BLaER1 treated with 17β-estradiol and CSF1 and Interleukin-3, amounts not matched to agents 10 nM and 100 nM (cell line): ENCODE measurements at regions not wholly inside any gene's neighbourhood (a gene's known extent, or its start where the extent isn't known, plus 50 kb on each side); places are given as distances from the start of the nearest gene placed in this dataset.

Experiments
- H3K27ac ChIP-seq, 11 experiments: shearing (Covaris generic); formaldehyde crosslinking; 2 replicates each; pipeline ENCODE4 v1.8.1; 2022
- H3K27me3 ChIP-seq, 11 experiments: shearing (Covaris generic); formaldehyde crosslinking; 2 replicates each; pipeline ENCODE4 v1.8.1; 2022
- H3K36me3 ChIP-seq, 11 experiments: shearing (Covaris generic); formaldehyde crosslinking; 2 replicates each; pipeline ENCODE4 v1.8.1; 2022
- H3K4me1 ChIP-seq, 10 experiments: shearing (Covaris generic); formaldehyde crosslinking; 2 replicates each; pipeline ENCODE4 v1.8.1; 2022
- H3K4me2 ChIP-seq, 11 experiments: shearing (Covaris generic); formaldehyde crosslinking; 2 replicates each; pipeline ENCODE4 v1.8.1; 2022
- H3K4me3 ChIP-seq, 10 experiments: shearing (Covaris generic); formaldehyde crosslinking; 2 replicates each; pipeline ENCODE4 v1.8.1; 2022
- H3K9ac ChIP-seq, 11 experiments: shearing (Covaris generic); formaldehyde crosslinking; 2 replicates each; pipeline ENCODE4 v1.8.1; 2022
- H3K9me3 ChIP-seq, 11 experiments: shearing (Covaris generic); formaldehyde crosslinking; replicated peaks in 1 of 11; 2 replicates each; pipeline ENCODE4 v1.8.1; 2022
- H4K20me1 ChIP-seq, 11 experiments: shearing (Covaris generic); formaldehyde crosslinking; 2 replicates each; pipeline ENCODE4 v1.8.1; 2022
- Cebpa-rat ChIP-seq, 11 experiments: shearing (Covaris generic); IDR thresholded peaks; 2 replicates each; pipeline ENCODE4 v1.8.1; 2022

GRCh38 chr13:107512551-107512950 is 702.8 kb downstream of the LIG4 start:
- H3K4me1 ChIP-seq, result no peaks in the 10 kb centered on the region
- no peak overlapping the region for H3K4me2 ChIP-seq
- H3K9ac ChIP-seq, result no peak overlapping the region
- no peaks in the 10 kb centered on the region for H4K20me1 ChIP-seq
- H3K27ac ChIP-seq, result no peak overlapping the region
- TF ChIP-seq Cebpa-rat (IDR thresholded peaks at IDR 0.05), result no peak
- no peak overlapping the region for H3K4me3 ChIP-seq
- no peaks in the 10 kb centered on the region for H3K36me3 ChIP-seq
- H3K9me3 ChIP-seq, result no peaks in the 10 kb centered on the region
- no peaks in the 10 kb centered on the region for H3K27me3 ChIP-seq

DNA sequence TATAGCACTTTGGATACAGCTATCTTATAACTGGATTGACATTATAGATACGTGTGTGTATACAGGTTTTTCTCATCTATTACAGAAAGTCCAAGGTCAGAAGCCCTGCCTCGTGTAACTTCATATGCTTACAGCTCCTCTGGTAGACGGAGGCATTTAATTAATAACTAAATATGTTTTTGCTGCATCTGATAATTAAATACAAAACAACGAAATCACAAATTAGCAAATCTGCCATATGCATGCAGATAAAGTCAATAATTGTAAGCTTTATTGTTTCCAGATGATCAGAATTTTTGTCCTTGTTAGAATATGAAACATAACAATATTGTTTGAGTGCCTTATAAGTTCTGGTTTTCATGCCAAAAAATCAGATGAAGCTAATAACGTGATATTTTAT is 717.7 kb downstream of the LIG4 start:
- Histone ChIP-seq H3K4me3 (no peak overlapping the region), H4K20me1 (no peaks in the 10 kb centered on the region), H3K9me3 (no peaks in the 10 kb centered on the region), H3K27me3 (no peaks in the 10 kb centered on the region), H3K9ac (no peak overlapping the region), H3K4me1 (no peaks in the 10 kb centered on the region), H3K36me3 (no peaks in the 10 kb centered on the region), H3K27ac (no peak overlapping the region), H3K4me2 (no peak overlapping the region)
- TF ChIP-seq Cebpa-rat (IDR thresholded peaks at IDR 0.05), result no peak

DNA sequence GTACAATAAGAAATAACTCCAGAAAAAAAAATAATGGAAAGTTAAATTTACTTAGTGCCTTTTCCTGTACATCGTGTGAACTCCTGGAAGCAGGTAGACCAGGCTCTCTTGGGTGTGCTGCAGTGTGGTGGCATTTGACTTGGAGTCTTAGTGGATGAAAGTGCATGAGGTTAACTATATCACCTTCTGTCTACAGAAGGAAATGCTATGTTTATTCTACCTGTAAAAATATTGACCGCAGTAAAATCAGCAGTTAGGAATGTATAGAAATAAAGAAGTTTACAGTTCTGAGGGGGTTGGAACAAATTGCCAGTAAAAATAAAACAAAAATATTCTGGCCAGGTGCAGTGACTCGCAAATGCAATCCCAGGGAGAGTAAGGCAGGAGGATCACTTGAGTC is 722.1 kb downstream of the LIG4 start:
- Histone ChIP-seq H3K36me3 (no peaks in the 10 kb centered on the region), H3K9me3 (peaks cover 0 to 13% (median 7%) of the 10 kb centered on the region in 11 experiments; a peak in 8 of 22 replicates), H4K20me1 (no peaks in the 10 kb centered on the region), H3K4me3 (no peak overlapping the region), H3K4me1 (no peaks in the 10 kb centered on the region), H3K27me3 (no peaks in the 10 kb centered on the region), H3K4me2 (no peak overlapping the region), H3K27ac (no peak overlapping the region), H3K9ac (no peak overlapping the region)
- no peak for TF ChIP-seq Cebpa-rat (IDR thresholded peaks at IDR 0.05)

- Histone ChIP-seq H4K20me1 (no peaks in the 10 kb centered on the region), H3K9ac (no peak overlapping the region), H3K9me3 (no peaks in the 10 kb centered on the region), H3K27me3 (no peaks in the 10 kb centered on the region), H3K27ac (no peak overlapping the region), H3K4me2 (no peak overlapping the region), H3K4me3 (no peak overlapping the region), H3K4me1 (no peaks in the 10 kb centered on the region), H3K36me3 (no peaks in the 10 kb centered on the region)
- TF ChIP-seq Cebpa-rat (IDR thresholded peaks at IDR 0.05), result no peak
These were observed 732.6 kb downstream of the LIG4 start for GRCh38 chr13:107482688-107483087.

GRCh38 chr13:107480130-107480529 is 735.2 kb downstream of the LIG4 start:
- no peaks in the 10 kb centered on the region for H3K4me1 ChIP-seq
- no peaks in the 10 kb centered on the region for H4K20me1 ChIP-seq
- H3K9ac ChIP-seq, result no peak overlapping the region

GRCh38 chr13:107477772-107478379 is 737.5 kb downstream of the LIG4 start:
- no peak overlapping the region for H3K27ac ChIP-seq
- H3K4me1 ChIP-seq, result no peaks in the 10 kb centered on the region
- H3K9me3 ChIP-seq, result no peaks in the 10 kb centered on the region
- H3K27me3 ChIP-seq, result no peaks in the 10 kb centered on the region
- no peaks in the 10 kb centered on the region for H4K20me1 ChIP-seq
- TF ChIP-seq Cebpa-rat (IDR thresholded peaks at IDR 0.05), result no peak
- H3K9ac ChIP-seq, result no peak overlapping the region
- no peak overlapping the region for H3K4me2 ChIP-seq
- no peak overlapping the region for H3K4me3 ChIP-seq
- H3K36me3 ChIP-seq, result no peaks in the 10 kb centered on the region

More at GRCh38 chr13:107480130-107480529, 735.2 kb downstream of the LIG4 start:
- no peaks in the 10 kb centered on the region for H3K9me3 ChIP-seq
- H3K4me2 ChIP-seq, result no peak overlapping the region
- H3K36me3 ChIP-seq, result no peaks in the 10 kb centered on the region
- H3K4me3 ChIP-seq, result no peak overlapping the region
- no peak for TF ChIP-seq Cebpa-rat (IDR thresholded peaks at IDR 0.05)
- no peak overlapping the region for H3K27ac ChIP-seq
- no peaks in the 10 kb centered on the region for H3K27me3 ChIP-seq

DNA sequence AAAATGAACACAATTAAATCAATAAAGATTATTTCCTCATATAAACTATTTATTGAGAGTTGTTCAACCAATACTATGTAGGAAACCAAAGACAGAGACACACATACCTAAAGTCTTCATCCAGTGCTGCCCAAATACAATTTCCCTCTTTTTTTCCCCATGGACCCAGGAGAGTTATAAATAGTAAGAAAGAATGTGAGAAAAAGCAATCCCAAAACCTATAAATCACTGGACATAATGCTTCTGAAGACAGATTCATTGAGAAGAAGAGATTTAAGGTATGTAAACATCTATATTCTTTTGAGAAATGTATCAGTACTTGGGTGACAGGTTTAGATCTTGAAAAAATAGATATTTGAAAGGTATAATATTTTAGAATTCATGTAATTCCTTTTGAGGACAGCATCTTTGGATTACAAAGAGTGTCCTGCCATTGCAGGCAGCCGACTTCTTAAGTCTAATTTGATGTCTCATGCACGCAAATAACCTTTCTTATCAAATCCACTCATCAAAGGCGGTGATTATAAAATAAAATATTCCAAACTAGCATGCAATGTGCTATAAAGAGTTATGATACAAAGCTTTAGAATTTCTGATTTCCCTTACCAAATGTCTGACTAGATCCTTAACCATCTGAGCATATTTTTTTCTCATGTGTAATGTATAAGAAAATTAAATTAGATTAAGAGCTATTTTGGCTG is 739.4 kb downstream of the LIG4 start:
- no peaks in the 10 kb centered on the region for H4K20me1 ChIP-seq
- TF ChIP-seq Cebpa-rat (IDR thresholded peaks at IDR 0.05), result no peak

GRCh38 chr13:107473253-107473652 is 742.1 kb downstream of the LIG4 start:
- Histone ChIP-seq H3K4me1 (no peaks in the 10 kb centered on the region), H4K20me1 (no peaks in the 10 kb centered on the region), H3K9me3 (no peaks in the 10 kb centered on the region), H3K27me3 (no peaks in the 10 kb centered on the region), H3K4me2 (no peak overlapping the region), H3K27ac (no peak overlapping the region), H3K4me3 (no peak overlapping the region), H3K9ac (no peak overlapping the region), H3K36me3 (no peaks in the 10 kb centered on the region)
- TF ChIP-seq Cebpa-rat (IDR thresholded peaks at IDR 0.05), result no peak

More for the DNA sequence above, 739.4 kb downstream of the LIG4 start:
- no peak overlapping the region for H3K9ac ChIP-seq
- H3K9me3 ChIP-seq, result no peaks in the 10 kb centered on the region
- no peak overlapping the region for H3K4me3 ChIP-seq
- no peak overlapping the region for H3K4me2 ChIP-seq
- no peaks in the 10 kb centered on the region for H3K27me3 ChIP-seq
- no peaks in the 10 kb centered on the region for H3K36me3 ChIP-seq
- H3K4me1 ChIP-seq, result no peaks in the 10 kb centered on the region
- H3K27ac ChIP-seq, result no peak overlapping the region

- Histone ChIP-seq H3K27ac (no peak overlapping the region), H3K4me1 (no peaks in the 10 kb centered on the region), H3K4me2 (no peak overlapping the region), H3K9me3 (peaks cover 0 to 11% (median 7%) of the 10 kb centered on the region in 11 experiments; a peak in 9 of 22 replicates), H3K36me3 (no peaks in the 10 kb centered on the region), H3K9ac (no peak overlapping the region), H3K27me3 (no peaks in the 10 kb centered on the region), H3K4me3 (no peak overlapping the region), H4K20me1 (no peaks in the 10 kb centered on the region)
- TF ChIP-seq Cebpa-rat (IDR thresholded peaks at IDR 0.05), result no peak
These were observed 748.8 kb downstream of the LIG4 start for GRCh38 chr13:107466326-107467099.
